GM23248 (cell line): ENCODE measurements at regions not wholly inside any gene's neighbourhood (a gene's known extent, or its start where the extent isn't known, plus 50 kb on each side); places are given as distances from the start of the nearest gene placed in this dataset.
A peak's percentile ranks its signal among the peaks of the same experiment; 100 is the strongest.

ENCODE experiments used
- DNase-seq: peaks from one replicate; pipeline ENCODE4 v3.0.0-alpha.2; 2015
- H2AFZ ChIP-seq: fragments of 200-600 bp; sonication (generic); 2 replicates; pipeline ENCODE4 v1.6.1; 2016; ENCODE audit warnings: antibody characterized with exemption
- H3F3A ChIP-seq: fragments of 200-600 bp; sonication (generic); 2 replicates; pipeline ENCODE4 v1.6.1; 2016; ENCODE audit warnings: mild to moderate bottlenecking, antibody characterized with exemption, mixed run types; ENCODE audit not compliant: insufficient read depth
- H3K27ac ChIP-seq: fragments of 200-600 bp; sonication (generic); 2 replicates; pipeline ENCODE4 v1.5.1; 2016; ENCODE audit warnings: mild to moderate bottlenecking
- H3K27me3 ChIP-seq: fragments of 200-600 bp; sonication (generic); replicated peaks from 2 replicates; pipeline ENCODE4 v1.6.1; 2016; ENCODE audit warnings: mild to moderate bottlenecking; ENCODE audit not compliant: insufficient read depth
- H3K36me3 ChIP-seq: fragments of 200-600 bp; sonication (generic); 2 replicates; pipeline ENCODE4 v1.6.1; 2016; ENCODE audit warnings: low read depth, mild to moderate bottlenecking
- H3K4me1 ChIP-seq: fragments of 200-600 bp; sonication (generic); 2 replicates; pipeline ENCODE4 v1.6.1; 2016; ENCODE audit warnings: mild to moderate bottlenecking; ENCODE audit not compliant: insufficient read depth
- H3K4me2 ChIP-seq: fragments of 200-600 bp; sonication (generic); one replicate; pipeline ENCODE4 v1.6.1; 2016; ENCODE audit warnings: mild to moderate bottlenecking; ENCODE audit not compliant: unreplicated experiment
- H3K4me3 ChIP-seq: fragments of 200-600 bp; sonication (generic); 2 replicates; pipeline ENCODE4 v1.5.1; 2016; ENCODE audit warnings: mild to moderate bottlenecking
- H3K79me2 ChIP-seq: fragments of 200-600 bp; sonication (generic); 2 replicates; pipeline ENCODE4 v1.6.1; 2016; ENCODE audit warnings: mild to moderate bottlenecking; ENCODE audit not compliant: insufficient read depth
- H3K9ac ChIP-seq: fragments of 200-600 bp; sonication (generic); 2 replicates; pipeline ENCODE4 v1.6.1; 2016; ENCODE audit warnings: mild to moderate bottlenecking
- H3K9me2 ChIP-seq: fragments of 200-600 bp; sonication (generic); 2 replicates; pipeline ENCODE4 v1.6.1; 2016; ENCODE audit warnings: mixed run types, mild to moderate bottlenecking, moderate library complexity; ENCODE audit not compliant: insufficient read depth
- H3K9me3 ChIP-seq: fragments of 200-600 bp; sonication (generic); one replicate; pipeline ENCODE4 v1.6.1; 2017; ENCODE audit warnings: low read depth
- H4K20me1 ChIP-seq: fragments of 200-600 bp; sonication (generic); 2 replicates; pipeline ENCODE4 v1.6.0; 2016; ENCODE audit not compliant: insufficient read depth
- EZH2 ChIP-seq: fragments of 200-600 bp; sonication (generic); IDR thresholded peaks from 2 replicates; pipeline ENCODE4 v1.6.1; 2018; ENCODE audit warnings: antibody characterized with exemption, mild to moderate bottlenecking; ENCODE audit not compliant: insufficient read depth, poor library complexity, severe bottlenecking
- EZH2phosphoT487 ChIP-seq: fragments of 200-600 bp; sonication (generic); IDR thresholded peaks from 2 replicates; pipeline ENCODE4 v1.6.1; 2018; ENCODE audit warnings: antibody characterized with exemption, moderate library complexity, mild to moderate bottlenecking, low read depth; ENCODE audit not compliant: insufficient read depth
- WGBS, 2 experiments: methylation state at CpG; one replicate each; pipeline ENCODE4 v1.1.6; 2015 to 2017; ENCODE audit warnings: low lambda C conversion rate in 2 of 2, low coverage in 1 of 2; ENCODE audit errors: missing lambda C conversion rate in 2 of 2; 5-methylcytosine and 5-hydroxymethylcytosine counted together
- in situ Hi-C: fragments of 300-500 bp; cut with MboI; formaldehyde crosslinking; loops from 2 replicates; pipeline ENCODE4 v1.15.0; 2020

- H3K4me2 ChIP-seq, result no peak overlapping the region
- H4K20me1 ChIP-seq, result no peaks in the 10 kb centered on the region
- H3K4me1 ChIP-seq, result no peaks in the 10 kb centered on the region
- no peaks in the 10 kb centered on the region for H3K9me3 ChIP-seq
- 1 to 5% methylated on average over 8 of the region's 8 CpGs for WGBS, 2 experiments
- in situ Hi-C loops, result loop anchor here (25.0 kb wide), 1 partner anchor 459 kb away; no protein-coding TSS in a partner anchor
- no peak overlapping the region for H3K27ac ChIP-seq
- H2AFZ ChIP-seq, result no peak overlapping the region; the same call in 1 of the 2 replicates
- no peak for TF ChIP-seq EZH2
- TF ChIP-seq EZH2phosphoT487, result no peak
- H3K27me3 ChIP-seq, result no peaks in the 10 kb centered on the region
- no peaks in the 10 kb centered on the region for H3K36me3 ChIP-seq
- peak; percentile 80 for DNase-seq
- no peak overlapping the region for H3K9ac ChIP-seq
- no peak overlapping the region for H3K4me3 ChIP-seq
- no peaks in the 10 kb centered on the region for H3K79me2 ChIP-seq
- no peaks in the 10 kb centered on the region for H3K9me2 ChIP-seq
- H3F3A ChIP-seq, result no peaks in the 10 kb centered on the region
These were observed 194.2 kb upstream of the PKDCC start for GRCh38 chr2:41853427-41854191.

GRCh38 chr2:41854227-41854626 lies 193.6 kb upstream of the PKDCC start:
- Histone ChIP-seq H4K20me1 (no peaks in the 10 kb centered on the region), H3K9me3 (no peaks in the 10 kb centered on the region), H3K27me3 (no peaks in the 10 kb centered on the region), H3K9ac (no peak overlapping the region), H2AFZ (no peak overlapping the region), H3K4me2 (no peak overlapping the region), H3F3A (no peaks in the 10 kb centered on the region), H3K4me3 (no peak overlapping the region), H3K9me2 (no peaks in the 10 kb centered on the region), H3K36me3 (no peaks in the 10 kb centered on the region), H3K27ac (no peak overlapping the region), H3K79me2 (no peaks in the 10 kb centered on the region), H3K4me1 (peaks cover under 1% of the 10 kb centered on the region)
- DNase-seq, result peak; percentile 57
- 41 to 49% methylated on average over 4 of the region's 4 CpGs for WGBS, 2 experiments
- in situ Hi-C loops, result loop anchor here (25.0 kb wide), 1 partner anchor 458 kb away; no protein-coding TSS in a partner anchor
- TF ChIP-seq EZH2 (no peak), EZH2phosphoT487 (no peak)

GRCh38 chr2:41856946-41857345 lies 190.9 kb upstream of the PKDCC start:
- 88 to 100% methylated on average over 1 of the region's 1 CpG for WGBS, 2 experiments

GRCh38 chr2:41859615-41860514 lies 188.0 kb upstream of the PKDCC start:
- no peaks in the 10 kb centered on the region for H3F3A ChIP-seq
- H3K79me2 ChIP-seq, result no peaks in the 10 kb centered on the region
- TF ChIP-seq EZH2 (no peak), EZH2phosphoT487 (no peak)
- in situ Hi-C loops, result loop anchor here (25.0 kb wide), 1 partner anchor 452 kb away; no protein-coding TSS in a partner anchor
- no peaks in the 10 kb centered on the region for H3K9me3 ChIP-seq
- peak overlapping the region; percentile 69 for H3K9ac ChIP-seq
- H3K36me3 ChIP-seq, result no peaks in the 10 kb centered on the region
- DNase-seq, result peak; percentile 88
- H2AFZ ChIP-seq, result peak overlapping the region; percentile 78
- peak overlapping the region; percentile 82 for H3K27ac ChIP-seq
- no peaks in the 10 kb centered on the region for H3K27me3 ChIP-seq
- peak overlapping the region; percentile 63 for H3K4me2 ChIP-seq
- peak overlapping the region; percentile 31; the same call in 1 of the 2 replicates for H3K4me3 ChIP-seq
- no peaks in the 10 kb centered on the region for H4K20me1 ChIP-seq
- 14 to 16% methylated on average over 9 of the region's 9 CpGs for WGBS, 2 experiments
- no peaks in the 10 kb centered on the region for H3K9me2 ChIP-seq
- H3K4me1 ChIP-seq, result peaks cover 16% of the 10 kb centered on the region

More at GRCh38 chr2:41856946-41857345, 190.9 kb upstream of the PKDCC start:
- H2AFZ ChIP-seq, result no peak overlapping the region
- H3K27me3 ChIP-seq, result no peaks in the 10 kb centered on the region
- H3K4me1 ChIP-seq, result peaks cover 16% of the 10 kb centered on the region
- H3K9ac ChIP-seq, result no peak overlapping the region
- no peaks in the 10 kb centered on the region for H4K20me1 ChIP-seq
- H3K36me3 ChIP-seq, result no peaks in the 10 kb centered on the region
- H3F3A ChIP-seq, result no peaks in the 10 kb centered on the region
- TF ChIP-seq EZH2, result no peak
- no peak for TF ChIP-seq EZH2phosphoT487
- in situ Hi-C loops, result loop anchor here (25.0 kb wide), 1 partner anchor 455 kb away; no protein-coding TSS in a partner anchor
- no peaks in the 10 kb centered on the region for H3K9me3 ChIP-seq
- H3K9me2 ChIP-seq, result no peaks in the 10 kb centered on the region
- DNase-seq, result no peak
- H3K27ac ChIP-seq, result no peak overlapping the region
- no peak overlapping the region for H3K4me2 ChIP-seq
- H3K4me3 ChIP-seq, result no peak overlapping the region
- H3K79me2 ChIP-seq, result no peaks in the 10 kb centered on the region
